WTC11 (cell line): ENCODE measurements at regions not wholly inside any gene's neighbourhood (a gene's known extent, or its start where the extent isn't known, plus 50 kb on each side); places are given as distances from the start of the nearest gene placed in this dataset.

Experiments
- ATF1 ChIP-seq: sonication (generic); formaldehyde crosslinking; IDR thresholded peaks from 2 replicates; pipeline ENCODE4 v1.8.1; 2023; ENCODE audit warnings: mild to moderate bottlenecking, moderate library complexity, missing genetic modification reagents
- ATF6 ChIP-seq: sonication (generic); formaldehyde crosslinking; IDR thresholded peaks from 2 replicates; pipeline ENCODE4 v1.8.1; 2023; ENCODE audit warnings: mild to moderate bottlenecking, missing genetic modification reagents
- CREB1 ChIP-seq: sonication (generic); formaldehyde crosslinking; IDR thresholded peaks from 2 replicates; pipeline ENCODE4 v1.8.0; 2023; ENCODE audit warnings: mild to moderate bottlenecking, missing genetic modification reagents
- CTCF ChIP-seq: fragments of 200-600 bp; IDR thresholded peaks from 2 replicates; pipeline ENCODE4 v1.8.0; 2022; ENCODE audit warnings: antibody characterized with exemption
- IRF2 ChIP-seq: sonication (generic); formaldehyde crosslinking; IDR thresholded peaks from 2 replicates; pipeline ENCODE4 v1.8.0; 2022; ENCODE audit warnings: low read depth, missing genetic modification reagents, borderline replicate concordance
- KAT7 ChIP-seq: sonication (generic); formaldehyde crosslinking; IDR thresholded peaks from 2 replicates; pipeline ENCODE4 v1.8.1; 2023; ENCODE audit warnings: missing genetic modification reagents, mild to moderate bottlenecking, borderline replicate concordance
- MLX ChIP-seq: sonication (generic); formaldehyde crosslinking; IDR thresholded peaks from 2 replicates; pipeline ENCODE4 v1.8.1; 2023; ENCODE audit warnings: mild to moderate bottlenecking, missing genetic modification reagents, moderate library complexity
- MYBL2 ChIP-seq: sonication (generic); formaldehyde crosslinking; IDR thresholded peaks from 2 replicates; pipeline ENCODE4 v1.8.1; 2023; ENCODE audit warnings: mild to moderate bottlenecking, moderate library complexity, missing genetic modification reagents
- TP53 ChIP-seq: sonication (generic); formaldehyde crosslinking; IDR thresholded peaks from 2 replicates; pipeline ENCODE4 v1.8.1; 2023; ENCODE audit warnings: mild to moderate bottlenecking, missing genetic modification reagents
- ZNF121 ChIP-seq: sonication (generic); formaldehyde crosslinking; IDR thresholded peaks from 2 replicates; pipeline ENCODE4 v1.8.0; 2023; ENCODE audit warnings: missing genetic modification reagents
- ZNF263 ChIP-seq: sonication (generic); formaldehyde crosslinking; IDR thresholded peaks from 2 replicates; pipeline ENCODE4 v1.8.1; 2022; ENCODE audit warnings: low read depth, mild to moderate bottlenecking, moderate library complexity, missing genetic modification reagents
- TF ChIP-seq, protein P1 (sequence below): sonication (generic); formaldehyde crosslinking; IDR thresholded peaks from 2 replicates; pipeline ENCODE4 v1.8.0; 2022; ENCODE audit warnings: mild to moderate bottlenecking, missing genetic modification reagents
- TF ChIP-seq, protein P2 (sequence below): sonication (generic); formaldehyde crosslinking; IDR thresholded peaks from 2 replicates; pipeline ENCODE4 v1.8.0; 2022; ENCODE audit warnings: mild to moderate bottlenecking, missing genetic modification reagents

GRCh38 chr2:2872713-2873449 is 504.7 kb downstream of the EIPR1 start:
- TF ChIP-seq ZNF121 (CRISPR knock-in tag) (no peak), MLX (CRISPR knock-in tag) (no peak), ATF6 (CRISPR knock-in tag) (no peak), CTCF (no peak), KAT7 (CRISPR knock-in tag) (no peak), TP53 (CRISPR knock-in tag) (no peak), CREB1 (no peak), ATF1 (no peak), MYBL2 (CRISPR knock-in tag) (no peak), IRF2 (CRISPR knock-in tag) (no peak), ZNF263 (CRISPR knock-in tag) (no peak)
- TF ChIP-seq, protein P1, sequence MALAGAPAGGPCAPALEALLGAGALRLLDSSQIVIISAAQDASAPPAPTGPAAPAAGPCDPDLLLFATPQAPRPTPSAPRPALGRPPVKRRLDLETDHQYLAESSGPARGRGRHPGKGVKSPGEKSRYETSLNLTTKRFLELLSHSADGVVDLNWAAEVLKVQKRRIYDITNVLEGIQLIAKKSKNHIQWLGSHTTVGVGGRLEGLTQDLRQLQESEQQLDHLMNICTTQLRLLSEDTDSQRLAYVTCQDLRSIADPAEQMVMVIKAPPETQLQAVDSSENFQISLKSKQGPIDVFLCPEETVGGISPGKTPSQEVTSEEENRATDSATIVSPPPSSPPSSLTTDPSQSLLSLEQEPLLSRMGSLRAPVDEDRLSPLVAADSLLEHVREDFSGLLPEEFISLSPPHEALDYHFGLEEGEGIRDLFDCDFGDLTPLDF (CRISPR knock-in tag), result no peak
- TF ChIP-seq, protein P2, sequence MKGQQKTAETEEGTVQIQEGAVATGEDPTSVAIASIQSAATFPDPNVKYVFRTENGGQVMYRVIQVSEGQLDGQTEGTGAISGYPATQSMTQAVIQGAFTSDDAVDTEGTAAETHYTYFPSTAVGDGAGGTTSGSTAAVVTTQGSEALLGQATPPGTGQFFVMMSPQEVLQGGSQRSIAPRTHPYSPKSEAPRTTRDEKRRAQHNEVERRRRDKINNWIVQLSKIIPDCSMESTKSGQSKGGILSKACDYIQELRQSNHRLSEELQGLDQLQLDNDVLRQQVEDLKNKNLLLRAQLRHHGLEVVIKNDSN (CRISPR knock-in tag), result no peak
